ENCODE measurements at regions not wholly inside any gene's neighbourhood (a gene's known extent, or its start where the extent isn't known, plus 50 kb on each side); places are given as distances from the start of the nearest gene placed in this dataset.

DNA sequence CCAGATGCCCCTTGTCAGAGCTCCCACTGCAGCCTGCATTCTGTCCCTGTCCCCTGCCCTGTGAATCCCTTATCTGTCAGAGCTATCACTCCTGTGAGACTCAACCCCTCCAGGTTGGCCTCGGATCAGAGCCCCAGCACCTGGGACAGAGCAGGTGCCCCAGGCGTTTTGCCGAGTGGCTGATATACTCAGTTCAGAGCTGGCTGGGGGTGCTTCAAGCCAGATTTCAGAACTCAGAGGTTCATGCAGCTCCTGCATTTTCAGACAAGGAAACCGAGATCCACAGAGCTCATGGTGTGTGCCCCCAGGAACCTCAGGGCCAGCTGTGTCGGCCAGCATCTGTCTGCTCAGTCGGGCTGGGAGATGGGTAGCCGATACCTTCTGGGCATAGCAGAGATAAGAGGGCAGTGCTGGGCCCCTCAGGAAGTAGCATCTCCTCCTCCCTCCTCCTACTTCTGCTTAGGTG, 228.0 kb upstream of the RTL1 start (continued):
- TF ChIP-seq ZGPAT (CRISPR knock-in tag; IDR thresholded peaks at IDR 0.05), result no peak
- no peak for TF ChIP-seq NFKB2 (CRISPR knock-in tag; IDR thresholded peaks at IDR 0.05; ENCODE audit: borderline replicate concordance)
- no peak for TF ChIP-seq ZNF30 (CRISPR knock-in tag; IDR thresholded peaks at IDR 0.05)
- no peak for TF ChIP-seq NFYB (CRISPR knock-in tag; IDR thresholded peaks at IDR 0.05)
- TF ChIP-seq JUN (CRISPR knock-in tag; IDR thresholded peaks at IDR 0.05), result no peak
- TF ChIP-seq, protein P1, sequence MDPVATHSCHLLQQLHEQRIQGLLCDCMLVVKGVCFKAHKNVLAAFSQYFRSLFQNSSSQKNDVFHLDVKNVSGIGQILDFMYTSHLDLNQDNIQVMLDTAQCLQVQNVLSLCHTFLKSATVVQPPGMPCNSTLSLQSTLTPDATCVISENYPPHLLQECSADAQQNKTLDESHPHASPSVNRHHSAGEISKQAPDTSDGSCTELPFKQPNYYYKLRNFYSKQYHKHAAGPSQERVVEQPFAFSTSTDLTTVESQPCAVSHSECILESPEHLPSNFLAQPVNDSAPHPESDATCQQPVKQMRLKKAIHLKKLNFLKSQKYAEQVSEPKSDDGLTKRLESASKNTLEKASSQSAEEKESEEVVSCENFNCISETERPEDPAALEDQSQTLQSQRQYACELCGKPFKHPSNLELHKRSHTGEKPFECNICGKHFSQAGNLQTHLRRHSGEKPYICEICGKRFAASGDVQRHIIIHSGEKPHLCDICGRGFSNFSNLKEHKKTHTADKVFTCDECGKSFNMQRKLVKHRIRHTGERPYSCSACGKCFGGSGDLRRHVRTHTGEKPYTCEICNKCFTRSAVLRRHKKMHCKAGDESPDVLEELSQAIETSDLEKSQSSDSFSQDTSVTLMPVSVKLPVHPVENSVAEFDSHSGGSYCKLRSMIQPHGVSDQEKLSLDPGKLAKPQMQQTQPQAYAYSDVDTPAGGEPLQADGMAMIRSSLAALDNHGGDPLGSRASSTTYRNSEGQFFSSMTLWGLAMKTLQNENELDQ (CRISPR knock-in tag; IDR thresholded peaks at IDR 0.05; ENCODE audit: borderline replicate concordance), result no peak
- no peak for TF ChIP-seq FIP1L1 (IDR thresholded peaks at IDR 0.05; ENCODE audit: borderline replicate concordance, insufficient read depth, low read depth, low read length)
- TF ChIP-seq ZBTB26 (CRISPR knock-in tag; IDR thresholded peaks at IDR 0.05; ENCODE audit: borderline replicate concordance), result no peak
- no peak for TF ChIP-seq AKNA (CRISPR knock-in tag; IDR thresholded peaks at IDR 0.05; ENCODE audit: borderline replicate concordance)
- no peak for TF ChIP-seq ZMYM2 (CRISPR knock-in tag; IDR thresholded peaks at IDR 0.05)
- TF ChIP-seq MAFK (conservative IDR thresholded peaks at IDR 0.05 in 1 of 2, IDR thresholded peaks at IDR 0.05 in 1 of 2; ENCODE audit: low read length in 2 of 2), result no peak
